Thyroid gland (tissue), 4 donors: ENCODE measurements at regions not wholly inside any gene's neighbourhood (a gene's known extent, or its start where the extent isn't known, plus 50 kb on each side); places are given as distances from the start of the nearest gene placed in this dataset. TPM values are rescaled to one million over a fixed set of nuclear protein-coding genes. Genes with fewer than 3 reads are reported as not detected.
"Not testable (repeated sequence)": the region's sequence is repeated elsewhere in the genome, so short reads cannot be mapped to it uniquely, and the experiment has no call there.

ENCODE experiments used
- DNase-seq, 2 donors: peaks; one replicate each; pipeline ENCODE4 v3.0.0-alpha.2; 2019
- H3K27ac ChIP-seq, 3 donors: fragments of 200-600 bp; sonication (generic); 1 replicate in 2 of 3; 2 replicates in 1 of 3; pipeline ENCODE4 v1.5.1; 2016 to 2019; ENCODE audit warnings: mild to moderate bottlenecking in 1 of 3, moderate library complexity in 1 of 3
- H3K27me3 ChIP-seq: fragments of 200-600 bp; sonication (generic); one replicate; pipeline ENCODE4 v1.5.1; 2019
- H3K36me3 ChIP-seq, 2 donors: fragments of 200-600 bp; sonication (generic); one replicate each; pipeline ENCODE4 v1.5.1; 2016 to 2019
- H3K4me1 ChIP-seq, 2 donors: fragments of 200-600 bp; sonication (generic); one replicate each; pipeline ENCODE4 v1.5.1; 2017 to 2019
- H3K4me3 ChIP-seq, 3 donors: fragments of 200-600 bp; sonication (generic); replicated peaks in 1 of 3; 1 replicate in 2 of 3; 2 replicates in 1 of 3; pipeline ENCODE4 v1.5.1; 2016; ENCODE audit warnings: mild to moderate bottlenecking in 1 of 3
- H3K9me3 ChIP-seq: fragments of 200-600 bp; sonication (generic); one replicate; pipeline ENCODE4 v1.5.1; 2017
- WGBS, 2 donors: methylation state at CpG; one replicate each; pipeline ENCODE4 v1.1.5; 2017; 5-methylcytosine and 5-hydroxymethylcytosine counted together
- intact Hi-C: fragments of 100-400 bp; cut with DNase I; formaldehyde crosslinking; loops from one replicate; pipeline ENCODE4 v1.15.1; 2023
- small RNA-seq: library from RNA; depleted of rRNA; stranded (forward); fragments of <200 nt; gene quantifications from one replicate; pipeline ENCODE3, GENCODE V24; 2016

- H3K27me3 ChIP-seq, H3K36me3 ChIP-seq, H3K4me1 ChIP-seq, DNase-seq, H3K27ac ChIP-seq, H3K4me3 ChIP-seq, intact Hi-C loops, H3K9me3 ChIP-seq: not testable (repeated sequence)
- 95 to 97% methylated on average over 3 of the region's 3 CpGs for WGBS, 2 donors
Measured at GRCh38 chr10:46810222-46810621, 101.0 kb upstream of the PTPN20 start.

DNA sequence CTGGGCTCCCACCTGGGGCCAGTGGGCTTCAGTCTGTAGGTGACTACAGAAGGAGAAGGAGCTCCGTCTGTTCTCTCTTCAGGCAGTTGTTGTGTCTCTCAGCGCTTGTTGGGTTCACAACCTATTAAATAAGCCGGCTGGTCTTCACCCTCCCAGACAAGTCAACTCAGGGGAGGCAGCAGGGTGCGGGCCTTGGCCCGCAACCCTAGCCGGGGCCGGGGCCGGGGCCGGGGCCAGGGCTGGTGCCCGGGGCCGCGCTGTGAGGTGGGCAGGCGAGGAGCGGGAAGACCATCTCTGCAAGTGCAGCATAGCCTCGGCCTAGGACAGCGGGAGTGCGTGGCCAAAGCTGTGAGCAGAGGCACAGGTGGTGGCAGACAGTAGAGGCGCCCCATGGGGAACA lies 95.1 kb upstream of the PTPN20 start:
- H3K36me3 ChIP-seq, DNase-seq, H3K4me1 ChIP-seq, H3K9me3 ChIP-seq, H3K27me3 ChIP-seq, H3K4me3 ChIP-seq, intact Hi-C loops, H3K27ac ChIP-seq: not testable (repeated sequence)
- WGBS, 2 donors, result 92 to 100% methylated on average over 2 to 5 of the region's 18 CpGs

DNA sequence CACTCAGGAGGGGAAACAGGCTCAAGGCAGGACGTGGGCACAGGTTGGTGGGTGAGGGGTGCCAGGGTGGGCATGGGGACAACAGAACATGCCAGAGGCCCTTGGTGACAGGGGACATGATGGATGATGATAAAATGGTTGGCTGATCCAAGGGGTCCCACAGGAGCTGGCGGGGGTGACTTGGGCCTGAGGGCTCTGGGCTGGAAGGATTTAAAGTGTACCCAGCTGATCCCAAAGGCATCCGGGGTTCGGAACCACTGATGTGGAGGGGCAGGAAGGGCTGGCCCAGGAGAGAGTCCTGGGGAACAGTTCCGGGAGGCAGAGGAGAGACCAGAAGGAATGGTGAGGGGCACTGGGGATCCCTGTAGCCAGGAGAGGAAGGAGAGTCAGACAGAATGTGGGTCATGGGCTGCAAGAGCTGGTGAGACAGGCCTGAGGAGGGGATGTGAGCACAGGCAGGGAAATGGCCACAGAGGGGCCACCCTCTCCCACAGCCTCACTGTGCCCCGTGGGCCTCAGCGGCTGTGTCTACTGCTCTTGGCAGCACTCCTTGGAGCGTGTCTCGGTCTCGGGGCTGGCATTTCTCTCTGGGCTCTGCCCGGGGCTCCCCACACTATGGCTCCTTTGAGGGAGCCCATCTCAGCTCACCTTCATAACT lies 70.7 kb upstream of the PTPN20 start:
- intact Hi-C loops, H3K9me3 ChIP-seq, H3K4me3 ChIP-seq, H3K27ac ChIP-seq, H3K36me3 ChIP-seq, H3K27me3 ChIP-seq, DNase-seq, H3K4me1 ChIP-seq: not testable (repeated sequence)
- 84 to 98% methylated on average over 5 of the region's 11 CpGs for WGBS, 2 donors

DNA sequence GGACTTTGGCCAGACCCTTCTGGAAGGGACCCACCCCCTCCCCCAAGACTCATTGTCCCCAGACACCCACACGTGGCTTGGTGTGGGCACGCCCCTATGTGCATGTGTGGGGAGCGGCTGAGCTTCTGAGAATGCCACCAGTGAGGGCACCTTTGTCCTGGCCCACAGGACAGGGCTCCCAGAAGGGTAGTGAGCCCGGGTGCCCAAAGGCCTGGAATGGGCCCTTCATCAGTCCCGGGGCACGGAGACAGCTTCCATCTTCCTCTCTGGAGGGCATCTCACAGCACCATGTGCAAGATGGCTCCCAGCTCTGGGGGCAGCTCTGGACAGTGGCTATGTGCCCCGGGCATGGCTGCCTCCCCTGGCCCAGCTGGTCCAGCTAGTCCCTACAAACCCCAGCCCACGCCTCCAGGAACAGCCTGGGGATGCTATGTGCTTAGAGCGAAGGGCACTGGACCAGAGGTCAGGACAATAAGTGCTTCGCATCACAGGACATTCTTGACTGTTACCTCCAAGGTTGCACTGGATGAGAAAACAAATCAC lies 70.1 kb upstream of the PTPN20 start:
- H3K27ac ChIP-seq, H3K4me1 ChIP-seq, intact Hi-C loops, DNase-seq, H3K4me3 ChIP-seq, H3K36me3 ChIP-seq, H3K27me3 ChIP-seq, H3K9me3 ChIP-seq: not testable (repeated sequence)
- no CpG with 5 or more reads among the region's 10 CpGs for WGBS, 2 donors

- not testable (repeated sequence) for H3K27me3 ChIP-seq
- WGBS, 2 donors, result 62% methylated on average over 2 of the region's 2 CpGs; no CpG with 5 or more reads in 1 of the 2 donors
Measured at GRCh38 chr10:46845194-46845593, 66.0 kb upstream of the PTPN20 start.

DNA sequence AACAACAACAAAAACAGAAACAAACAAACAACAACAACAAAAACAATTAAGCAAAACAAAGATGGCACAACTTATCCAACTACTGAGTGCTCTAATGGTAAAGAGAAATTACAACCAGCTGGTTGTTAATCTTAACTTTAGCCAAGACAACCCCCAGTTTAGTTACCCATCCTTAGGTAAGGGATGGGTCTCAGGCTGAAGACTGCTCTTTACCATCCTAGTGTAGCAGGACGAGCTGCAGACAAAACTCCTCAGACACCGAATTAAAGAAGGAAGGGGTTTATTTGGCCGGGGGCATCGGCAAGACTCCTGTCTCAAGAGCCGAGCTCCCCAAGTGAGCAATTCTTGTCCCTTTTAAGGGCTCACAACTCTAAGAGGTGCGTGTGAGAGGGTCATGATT lies 65.6 kb upstream of the PTPN20 start:
- H3K27me3 ChIP-seq, H3K4me1 ChIP-seq, DNase-seq, H3K4me3 ChIP-seq, intact Hi-C loops, H3K27ac ChIP-seq, H3K9me3 ChIP-seq, H3K36me3 ChIP-seq: not testable (repeated sequence)
- WGBS, 2 donors, result no CpG with 5 or more reads among the region's 6 CpGs

More at GRCh38 chr10:46845194-46845593, 66.0 kb upstream of the PTPN20 start:
- DNase-seq, H3K9me3 ChIP-seq, H3K4me3 ChIP-seq, H3K27ac ChIP-seq, H3K36me3 ChIP-seq, intact Hi-C loops, H3K4me1 ChIP-seq: not testable (repeated sequence)

GRCh38 chr10:46860753-46861152 lies 50.5 kb upstream of the PTPN20 start:
- H3K27ac ChIP-seq, H3K4me3 ChIP-seq, intact Hi-C loops, DNase-seq, H3K27me3 ChIP-seq, H3K36me3 ChIP-seq, H3K9me3 ChIP-seq, H3K4me1 ChIP-seq: not testable (repeated sequence)
- 58% methylated on average over 1 of the region's 1 CpG; no CpG with 5 or more reads in 1 of the 2 donors for WGBS, 2 donors

Small RNA genes lying in the stretch of these regions (small RNA-seq; reads per million reads assigned to genes)
- gene RNA5SP311, result not detected
